Endothelial cell (in vitro differentiated cells): ENCODE measurements at regions not wholly inside any gene's neighbourhood (a gene's known extent, or its start where the extent isn't known, plus 50 kb on each side); places are given as distances from the start of the nearest gene placed in this dataset.

Experiments used
- DNase-seq: peaks from one replicate; pipeline ENCODE4 v3.0.0; 2021; ENCODE audit warnings: low spot score
- H3K27ac Mint-ChIP-seq: one replicate; pipeline ENCODE4 v1.8.0; 2021; ENCODE audit warnings: mixed read lengths, inconsistent platforms; ENCODE audit not compliant: unreplicated experiment
- H3K27me3 Mint-ChIP-seq: one replicate; pipeline ENCODE4 v1.8.0; 2021; ENCODE audit warnings: mild to moderate bottlenecking, moderate library complexity, mixed read lengths, inconsistent platforms; ENCODE audit not compliant: unreplicated experiment
- H3K36me3 Mint-ChIP-seq: one replicate; pipeline ENCODE4 v1.8.0; 2021; ENCODE audit warnings: mild to moderate bottlenecking, low read depth, mixed read lengths, inconsistent platforms; ENCODE audit not compliant: unreplicated experiment
- H3K4me1 Mint-ChIP-seq: one replicate; pipeline ENCODE4 v1.8.0; 2021; ENCODE audit warnings: mild to moderate bottlenecking, mixed read lengths, inconsistent platforms; ENCODE audit not compliant: unreplicated experiment
- H3K4me3 Mint-ChIP-seq: one replicate; pipeline ENCODE4 v1.8.0; 2021; ENCODE audit warnings: mild to moderate bottlenecking, mixed read lengths, inconsistent platforms; ENCODE audit not compliant: unreplicated experiment
- H3K9me3 Mint-ChIP-seq: one replicate; pipeline ENCODE4 v1.8.0; 2021; ENCODE audit warnings: mixed read lengths, inconsistent platforms; ENCODE audit not compliant: unreplicated experiment
- CTCF ChIP-seq: fragments of 200-600 bp; sonication (generic); IDR thresholded peaks from one replicate; pipeline ENCODE4 v1.5.0; 2021; ENCODE audit warnings: antibody characterized with exemption; ENCODE audit not compliant: unreplicated experiment

- H3K9me3 Mint-ChIP-seq = no peaks in the 10 kb centered on the region
- H3K4me3 Mint-ChIP-seq = no peak overlapping the region
- no peaks in the 10 kb centered on the region for H3K4me1 Mint-ChIP-seq
- DNase-seq = no peak
- no peak for TF ChIP-seq CTCF
- H3K27me3 Mint-ChIP-seq = no peaks in the 10 kb centered on the region
- H3K27ac Mint-ChIP-seq = no peak overlapping the region
- no peaks in the 10 kb centered on the region for H3K36me3 Mint-ChIP-seq
Observed at GRCh38 chr6:56378966-56379585, 131.7 kb upstream of the COL21A1 start.

- no peak for TF ChIP-seq CTCF
- Mint-ChIP-seq H3K27ac (no peak overlapping the region), H3K4me3 (no peak overlapping the region), H3K9me3 (no peaks in the 10 kb centered on the region), H3K27me3 (peaks cover 2% of the 10 kb centered on the region), H3K4me1 (no peaks in the 10 kb centered on the region), H3K36me3 (no peaks in the 10 kb centered on the region)
- DNase-seq = no peak
Observed at GRCh38 chr6:56378507-56378906, 131.1 kb upstream of the COL21A1 start.

GRCh38 chr6:56377295-56377694 is 129.9 kb upstream of the COL21A1 start:
- no peak for TF ChIP-seq CTCF
- Mint-ChIP-seq H3K27ac (no peak overlapping the region), H3K27me3 (peaks cover 2% of the 10 kb centered on the region), H3K36me3 (no peaks in the 10 kb centered on the region), H3K4me1 (peaks cover 4% of the 10 kb centered on the region), H3K9me3 (no peaks in the 10 kb centered on the region), H3K4me3 (no peak overlapping the region)
- DNase-seq = no peak

GRCh38 chr6:56375806-56376205 is 128.4 kb upstream of the COL21A1 start:
- H3K4me1 Mint-ChIP-seq = peaks cover 13% of the 10 kb centered on the region
- no peak overlapping the region for H3K4me3 Mint-ChIP-seq
- DNase-seq = no peak
- H3K27me3 Mint-ChIP-seq = peaks cover 2% of the 10 kb centered on the region
- H3K36me3 Mint-ChIP-seq = no peaks in the 10 kb centered on the region
- H3K9me3 Mint-ChIP-seq = no peaks in the 10 kb centered on the region
- H3K27ac Mint-ChIP-seq = no peak overlapping the region
- no peak for TF ChIP-seq CTCF

GRCh38 chr6:56374841-56375369 is 127.5 kb upstream of the COL21A1 start:
- no peak for TF ChIP-seq CTCF
- Mint-ChIP-seq H3K36me3 (no peaks in the 10 kb centered on the region), H3K4me1 (peaks cover 20% of the 10 kb centered on the region), H3K9me3 (no peaks in the 10 kb centered on the region), H3K27ac (no peak overlapping the region), H3K27me3 (peaks cover 2% of the 10 kb centered on the region), H3K4me3 (no peak overlapping the region)
- DNase-seq = no peak
